ENCODE measurements at regions not wholly inside any gene's neighbourhood (a gene's known extent, or its start where the extent isn't known, plus 50 kb on each side); places are given as distances from the start of the nearest gene placed in this dataset.

DNA sequence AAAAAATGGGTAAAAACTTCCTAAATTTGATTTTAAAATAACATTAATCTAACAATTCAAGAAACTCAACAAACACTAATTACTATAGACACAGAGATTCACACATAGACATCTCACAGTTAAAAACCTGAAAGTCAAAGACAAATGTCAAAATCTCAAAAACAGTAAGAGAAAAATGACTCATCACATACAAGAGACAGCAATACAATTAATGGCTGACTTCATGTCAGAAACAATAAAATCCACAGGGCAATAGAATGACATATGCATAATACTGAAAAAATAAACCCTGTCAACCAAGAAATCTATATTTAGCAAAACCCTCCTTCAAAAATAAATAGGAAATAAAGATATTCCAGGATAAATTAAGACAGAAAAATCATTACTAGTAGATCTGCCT, 200.4 kb downstream of the CEMIP2 start:
- H3K4me3 Mint-ChIP-seq, result no peak overlapping the region
- no peak for DNase-seq
- no peak overlapping the region for H3K27ac Mint-ChIP-seq
- no peaks in the 10 kb centered on the region for H3K27me3 Mint-ChIP-seq (ENCODE audit: low read depth, poor library complexity)
- TF ChIP-seq, protein P1, sequence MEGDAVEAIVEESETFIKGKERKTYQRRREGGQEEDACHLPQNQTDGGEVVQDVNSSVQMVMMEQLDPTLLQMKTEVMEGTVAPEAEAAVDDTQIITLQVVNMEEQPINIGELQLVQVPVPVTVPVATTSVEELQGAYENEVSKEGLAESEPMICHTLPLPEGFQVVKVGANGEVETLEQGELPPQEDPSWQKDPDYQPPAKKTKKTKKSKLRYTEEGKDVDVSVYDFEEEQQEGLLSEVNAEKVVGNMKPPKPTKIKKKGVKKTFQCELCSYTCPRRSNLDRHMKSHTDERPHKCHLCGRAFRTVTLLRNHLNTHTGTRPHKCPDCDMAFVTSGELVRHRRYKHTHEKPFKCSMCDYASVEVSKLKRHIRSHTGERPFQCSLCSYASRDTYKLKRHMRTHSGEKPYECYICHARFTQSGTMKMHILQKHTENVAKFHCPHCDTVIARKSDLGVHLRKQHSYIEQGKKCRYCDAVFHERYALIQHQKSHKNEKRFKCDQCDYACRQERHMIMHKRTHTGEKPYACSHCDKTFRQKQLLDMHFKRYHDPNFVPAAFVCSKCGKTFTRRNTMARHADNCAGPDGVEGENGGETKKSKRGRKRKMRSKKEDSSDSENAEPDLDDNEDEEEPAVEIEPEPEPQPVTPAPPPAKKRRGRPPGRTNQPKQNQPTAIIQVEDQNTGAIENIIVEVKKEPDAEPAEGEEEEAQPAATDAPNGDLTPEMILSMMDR (IDR thresholded peaks at IDR 0.05), result no peak
- peaks cover 8% of the 10 kb centered on the region for H3K4me1 Mint-ChIP-seq
- no peaks in the 10 kb centered on the region for H3K36me3 Mint-ChIP-seq (ENCODE audit: low read depth)
- H3K9me3 Mint-ChIP-seq, result peaks cover 5% of the 10 kb centered on the region

DNA sequence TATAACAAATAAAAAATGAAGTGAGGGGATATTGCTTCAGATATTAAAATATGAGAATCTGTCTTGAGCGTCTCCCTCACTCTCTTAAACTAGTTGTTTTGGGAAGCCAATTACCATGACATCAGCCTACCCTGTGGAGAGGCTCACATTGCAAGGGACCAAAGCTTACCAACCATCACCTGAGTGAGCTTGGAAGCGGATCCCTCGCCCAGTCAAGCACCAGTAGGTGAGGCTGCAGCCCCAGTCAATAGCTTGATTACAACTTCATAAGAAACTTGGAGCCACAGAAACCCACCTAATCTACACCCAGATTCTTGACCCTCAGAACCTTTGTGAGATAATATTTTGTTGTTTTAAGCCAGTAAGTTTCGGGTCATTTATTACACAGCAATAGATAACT, 206.2 kb downstream of the CEMIP2 start:
- Mint-ChIP-seq H3K4me3 (no peak overlapping the region), H3K4me1 (peaks cover 8% of the 10 kb centered on the region), H3K9me3 (peaks cover 4% of the 10 kb centered on the region), H3K36me3 (ENCODE audit: low read depth) (no peaks in the 10 kb centered on the region), H3K27me3 (ENCODE audit: low read depth, poor library complexity) (no peaks in the 10 kb centered on the region), H3K27ac (no peak overlapping the region)
- DNase-seq, result no peak
- TF ChIP-seq, protein P1 (IDR thresholded peaks at IDR 0.05), result no peak

DNA sequence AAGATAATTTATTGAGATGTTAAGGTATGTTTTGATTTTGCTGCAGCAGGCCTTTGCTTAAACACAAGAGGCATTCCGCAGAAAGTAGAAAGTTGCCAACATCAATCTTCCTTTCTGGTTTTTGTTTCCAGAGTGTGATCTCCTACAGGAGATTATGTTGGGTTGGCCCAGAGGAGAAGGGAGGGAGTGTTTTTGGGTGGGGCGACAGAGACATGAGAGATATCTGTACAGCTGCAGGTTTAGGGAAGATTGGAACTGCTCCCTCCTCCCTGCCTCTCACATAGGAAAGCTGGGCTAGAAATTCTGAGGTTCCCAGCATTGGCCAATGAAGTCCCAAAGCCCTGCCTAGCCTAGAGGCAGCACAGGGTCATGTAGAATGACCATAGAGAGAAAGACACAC, 211.0 kb downstream of the CEMIP2 start:
- DNase-seq, result no peak
- TF ChIP-seq, protein P1 (IDR thresholded peaks at IDR 0.05), result no peak
- no peak overlapping the region for H3K4me3 Mint-ChIP-seq
- no peaks in the 10 kb centered on the region for H3K36me3 Mint-ChIP-seq (ENCODE audit: low read depth)
- no peaks in the 10 kb centered on the region for H3K27me3 Mint-ChIP-seq (ENCODE audit: low read depth, poor library complexity)
- H3K9me3 Mint-ChIP-seq, result no peaks in the 10 kb centered on the region
- H3K4me1 Mint-ChIP-seq, result peaks cover 6% of the 10 kb centered on the region
- no peak overlapping the region for H3K27ac Mint-ChIP-seq

DNA sequence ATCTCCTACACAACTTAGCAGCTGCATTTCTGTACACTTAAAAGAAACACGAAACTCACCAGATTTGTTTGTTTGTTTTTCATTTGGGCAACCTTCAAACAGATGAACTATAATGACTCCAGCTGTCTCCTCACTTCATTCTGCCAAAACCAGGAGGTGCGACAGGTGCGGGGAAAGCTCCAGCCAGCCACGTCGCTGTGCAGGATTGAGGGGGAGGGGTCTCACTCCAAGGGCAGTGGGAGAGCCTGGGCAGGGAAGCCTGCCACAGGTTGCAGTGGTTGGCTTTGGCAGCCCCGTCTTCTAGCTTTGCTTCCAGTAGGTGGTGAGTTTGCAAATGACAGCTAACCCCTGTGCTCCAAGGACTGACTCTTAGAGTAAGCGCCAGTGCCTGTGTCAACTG, 215.8 kb downstream of the CEMIP2 start:
- Mint-ChIP-seq H3K4me1 (peaks cover 10% of the 10 kb centered on the region), H3K27ac (peak overlapping the region; percentile 6), H3K9me3 (no peaks in the 10 kb centered on the region), H3K36me3 (ENCODE audit: low read depth) (no peaks in the 10 kb centered on the region), H3K27me3 (ENCODE audit: low read depth, poor library complexity) (no peaks in the 10 kb centered on the region), H3K4me3 (peak overlapping the region; percentile 67)
- peak; percentile 42 for DNase-seq
- TF ChIP-seq, protein P1 (IDR thresholded peaks at IDR 0.05), result no peak

DNA sequence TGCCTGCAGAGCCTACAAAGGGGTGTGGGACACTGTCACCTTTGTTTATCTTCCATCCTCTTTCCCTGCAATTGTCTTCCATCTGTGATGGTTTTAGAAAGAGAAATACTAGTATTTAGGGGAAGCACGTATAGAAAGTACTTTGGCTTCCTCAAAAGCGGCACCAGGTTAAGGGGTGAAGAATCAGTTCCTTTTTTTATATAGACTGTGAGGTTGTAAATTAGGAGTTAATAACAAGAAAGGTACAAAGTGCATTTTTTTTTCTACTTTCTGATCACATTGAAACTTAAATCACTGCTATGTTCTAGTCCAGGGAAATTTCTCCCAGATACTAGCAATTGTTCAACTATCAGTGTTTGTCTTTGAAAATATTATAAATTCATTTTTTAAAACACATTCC, 219.3 kb downstream of the CEMIP2 start:
- Mint-ChIP-seq H3K4me1 (peaks cover 10% of the 10 kb centered on the region), H3K9me3 (no peaks in the 10 kb centered on the region), H3K36me3 (ENCODE audit: low read depth) (no peaks in the 10 kb centered on the region), H3K4me3 (no peak overlapping the region), H3K27ac (no peak overlapping the region), H3K27me3 (ENCODE audit: low read depth, poor library complexity) (no peaks in the 10 kb centered on the region)
- TF ChIP-seq, protein P1 (IDR thresholded peaks at IDR 0.05), result no peak
- DNase-seq, result no peak

DNA sequence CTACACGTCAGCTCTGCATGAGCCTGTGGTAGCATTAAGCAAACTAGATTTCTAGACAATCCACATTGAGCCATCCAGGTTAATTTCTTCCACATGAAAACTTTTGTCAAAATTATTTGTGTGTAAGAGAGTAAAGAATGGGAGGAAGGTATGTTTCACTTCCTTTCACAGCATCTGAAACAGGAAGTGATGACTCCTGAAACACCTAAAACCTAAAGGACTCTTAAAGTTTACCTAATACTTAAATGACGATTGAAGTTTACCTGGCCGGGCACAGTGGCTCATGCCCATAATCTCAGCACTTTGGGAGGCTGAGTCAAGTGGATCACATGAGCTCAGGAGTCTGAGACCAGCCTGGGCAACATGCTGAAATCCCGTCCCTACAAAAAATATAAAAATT, 223.8 kb downstream of the CEMIP2 start:
- H3K27me3 Mint-ChIP-seq (ENCODE audit: low read depth, poor library complexity), result no peaks in the 10 kb centered on the region
- no peaks in the 10 kb centered on the region for H3K9me3 Mint-ChIP-seq
- H3K27ac Mint-ChIP-seq, result no peak overlapping the region
- no peaks in the 10 kb centered on the region for H3K4me1 Mint-ChIP-seq
- DNase-seq, result no peak
- TF ChIP-seq, protein P1 (IDR thresholded peaks at IDR 0.05), result no peak
- H3K4me3 Mint-ChIP-seq, result no peak overlapping the region
- H3K36me3 Mint-ChIP-seq (ENCODE audit: low read depth), result no peaks in the 10 kb centered on the region
